DOHH2 (cell line): ENCODE measurements at regions not wholly inside any gene's neighbourhood (a gene's known extent, or its start where the extent isn't known, plus 50 kb on each side); places are given as distances from the start of the nearest gene placed in this dataset.

Experiments
- CTCF ChIP-seq: fragments of 200-600 bp; sonication (generic); IDR thresholded peaks from one replicate; pipeline ENCODE4 v1.5.1; 2014; ENCODE audit warnings: antibody characterized with exemption, mild to moderate bottlenecking, low read depth, low read length; ENCODE audit not compliant: poor library complexity, severe bottlenecking
- EZH2phosphoT487 ChIP-seq: fragments of 200-600 bp; sonication (generic); IDR thresholded peaks from 2 replicates; pipeline ENCODE4 v1.6.1; 2017; ENCODE audit warnings: borderline replicate concordance, mild to moderate bottlenecking, antibody characterized with exemption, low read length, moderate library complexity, mixed read lengths

GRCh38 chr2:880201-880970, 70.3 kb upstream of the SNTG2 start:
- TF ChIP-seq CTCF: no peak
- TF ChIP-seq EZH2phosphoT487: no peak
